IMR-90 (cell line): ENCODE measurements at regions not wholly inside any gene's neighbourhood (a gene's known extent, or its start where the extent isn't known, plus 50 kb on each side); places are given as distances from the start of the nearest gene placed in this dataset.

Experiments
- CEBPB ChIP-seq: IDR thresholded peaks from 2 replicates; pipeline ENCODE4 v1.6.1; 2012; ENCODE audit warnings: low read depth, low read length, improper control_type of control experiment
- CHD1 ChIP-seq: IDR thresholded peaks from 2 replicates; pipeline ENCODE4 v1.6.1; 2012; ENCODE audit warnings: low read depth, low read length, improper control_type of control experiment
- FOS ChIP-seq: fragments of 150-350 bp; IDR thresholded peaks from 2 replicates; pipeline ENCODE4 v1.6.1; 2016; ENCODE audit warnings: low read depth, low read length
- MAZ ChIP-seq: IDR thresholded peaks from 2 replicates; pipeline ENCODE4 v1.6.1; 2012; ENCODE audit warnings: low read depth, mild to moderate bottlenecking, low read length, improper control_type of control experiment, moderate library complexity, borderline replicate concordance
- NFE2L2 ChIP-seq: fragments of 150-350 bp; IDR thresholded peaks from 2 replicates; pipeline ENCODE4 v1.6.1; 2016; ENCODE audit warnings: low read depth, mild to moderate bottlenecking, low read length
- POLR2A ChIP-seq: IDR thresholded peaks from 2 replicates; pipeline ENCODE4 v1.6.1; 2012; ENCODE audit warnings: mild to moderate bottlenecking, low read depth, low read length
- RAD21 ChIP-seq: IDR thresholded peaks from 2 replicates; pipeline ENCODE4 v1.6.1; 2012; ENCODE audit warnings: low read length, improper control_type of control experiment
- RCOR1 ChIP-seq: IDR thresholded peaks from 2 replicates; pipeline ENCODE4 v1.6.1; 2012; ENCODE audit warnings: mild to moderate bottlenecking, low read length, improper control_type of control experiment; ENCODE audit not compliant: insufficient replicate concordance
- TF ChIP-seq, protein P1 (sequence below): conservative IDR thresholded peaks from 2 replicates; pipeline ENCODE4 v1.5.1; 2012; ENCODE audit warnings: mild to moderate bottlenecking, low read depth, low read length, improper control_type of control experiment
- TF ChIP-seq, protein P2 (sequence below): fragments of 150-350 bp; IDR thresholded peaks from 2 replicates; pipeline ENCODE4 v1.6.1; 2017; ENCODE audit warnings: mild to moderate bottlenecking, antibody characterized with exemption, low read length, low read depth

DNA sequence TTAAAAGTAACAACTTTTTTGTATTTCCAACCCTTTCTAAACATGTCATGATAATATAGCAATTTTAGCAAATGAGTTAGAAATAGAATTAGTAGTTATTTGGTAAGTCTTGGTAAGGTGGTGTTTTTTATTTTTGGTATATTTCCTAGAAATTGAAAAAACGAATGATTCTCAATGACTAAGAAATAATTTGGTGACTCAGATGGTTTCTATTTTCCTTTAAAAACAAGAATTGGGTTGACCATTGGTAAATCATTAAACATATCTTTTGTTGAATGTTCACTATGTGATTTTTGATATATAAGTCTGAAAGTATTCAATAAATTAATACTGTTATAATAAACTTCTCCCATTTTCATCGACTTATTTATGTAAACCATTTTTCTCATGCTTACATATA is 206.2 kb upstream of the BANK1 start:
- TF ChIP-seq RAD21 (no peak), POLR2A (no peak), MAZ (no peak), NFE2L2 (no peak), RCOR1 (no peak), CEBPB (no peak), CHD1 (no peak), FOS (no peak)
- TF ChIP-seq, protein P1, sequence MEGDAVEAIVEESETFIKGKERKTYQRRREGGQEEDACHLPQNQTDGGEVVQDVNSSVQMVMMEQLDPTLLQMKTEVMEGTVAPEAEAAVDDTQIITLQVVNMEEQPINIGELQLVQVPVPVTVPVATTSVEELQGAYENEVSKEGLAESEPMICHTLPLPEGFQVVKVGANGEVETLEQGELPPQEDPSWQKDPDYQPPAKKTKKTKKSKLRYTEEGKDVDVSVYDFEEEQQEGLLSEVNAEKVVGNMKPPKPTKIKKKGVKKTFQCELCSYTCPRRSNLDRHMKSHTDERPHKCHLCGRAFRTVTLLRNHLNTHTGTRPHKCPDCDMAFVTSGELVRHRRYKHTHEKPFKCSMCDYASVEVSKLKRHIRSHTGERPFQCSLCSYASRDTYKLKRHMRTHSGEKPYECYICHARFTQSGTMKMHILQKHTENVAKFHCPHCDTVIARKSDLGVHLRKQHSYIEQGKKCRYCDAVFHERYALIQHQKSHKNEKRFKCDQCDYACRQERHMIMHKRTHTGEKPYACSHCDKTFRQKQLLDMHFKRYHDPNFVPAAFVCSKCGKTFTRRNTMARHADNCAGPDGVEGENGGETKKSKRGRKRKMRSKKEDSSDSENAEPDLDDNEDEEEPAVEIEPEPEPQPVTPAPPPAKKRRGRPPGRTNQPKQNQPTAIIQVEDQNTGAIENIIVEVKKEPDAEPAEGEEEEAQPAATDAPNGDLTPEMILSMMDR = no peak
- TF ChIP-seq, protein P2, sequence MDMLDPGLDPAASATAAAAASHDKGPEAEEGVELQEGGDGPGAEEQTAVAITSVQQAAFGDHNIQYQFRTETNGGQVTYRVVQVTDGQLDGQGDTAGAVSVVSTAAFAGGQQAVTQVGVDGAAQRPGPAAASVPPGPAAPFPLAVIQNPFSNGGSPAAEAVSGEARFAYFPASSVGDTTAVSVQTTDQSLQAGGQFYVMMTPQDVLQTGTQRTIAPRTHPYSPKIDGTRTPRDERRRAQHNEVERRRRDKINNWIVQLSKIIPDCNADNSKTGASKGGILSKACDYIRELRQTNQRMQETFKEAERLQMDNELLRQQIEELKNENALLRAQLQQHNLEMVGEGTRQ = no peak
